ENCODE measurements at regions not wholly inside any gene's neighbourhood (a gene's known extent, or its start where the extent isn't known, plus 50 kb on each side); places are given as distances from the start of the nearest gene placed in this dataset.

GRCh38 chr2:155100261-155100660 lies 401.8 kb downstream of the KCNJ3 start:
- DNase-seq, result no peak

- no peak for DNase-seq
These were observed 401.3 kb downstream of the KCNJ3 start for GRCh38 chr2:155099784-155100183.

- DNase-seq, result no peak
These were observed 397.1 kb downstream of the KCNJ3 start for GRCh38 chr2:155095613-155096012.

GRCh38 chr2:155080373-155080772 lies 381.9 kb downstream of the KCNJ3 start:
- DNase-seq, result no peak

- DNase-seq, result no peak
These were observed 372.0 kb downstream of the KCNJ3 start for GRCh38 chr2:155070489-155070888.

- no peak for DNase-seq
These were observed 364.4 kb downstream of the KCNJ3 start for GRCh38 chr2:155062922-155063258.

- no peak for DNase-seq
These were observed 363.9 kb downstream of the KCNJ3 start for GRCh38 chr2:155062250-155062921.

GRCh38 chr2:155060896-155061295 lies 362.4 kb downstream of the KCNJ3 start:
- DNase-seq, result no peak

GRCh38 chr2:155054712-155055111 lies 356.2 kb downstream of the KCNJ3 start:
- no peak for DNase-seq

- DNase-seq, result no peak
These were observed 344.6 kb downstream of the KCNJ3 start for GRCh38 chr2:155043097-155043496.

GRCh38 chr2:155035308-155035707 lies 336.8 kb downstream of the KCNJ3 start:
- no peak for DNase-seq

- no peak for DNase-seq
These were observed 335.2 kb downstream of the KCNJ3 start for GRCh38 chr2:155033652-155034051.

- DNase-seq, result no peak
These were observed 331.8 kb downstream of the KCNJ3 start for GRCh38 chr2:155030296-155030695.

- DNase-seq, result no peak
These were observed 328.2 kb downstream of the KCNJ3 start for GRCh38 chr2:155026651-155027174.

GRCh38 chr2:155023674-155024073 lies 325.2 kb downstream of the KCNJ3 start:
- no peak for DNase-seq

GRCh38 chr2:155022531-155022930 lies 324.0 kb downstream of the KCNJ3 start:
- no peak for DNase-seq

- DNase-seq, result no peak
These were observed 323.1 kb downstream of the KCNJ3 start for GRCh38 chr2:155021618-155022017.

GRCh38 chr2:155020246-155020645 lies 321.8 kb downstream of the KCNJ3 start:
- no peak for DNase-seq

GRCh38 chr2:155010925-155011324 lies 312.4 kb downstream of the KCNJ3 start:
- no peak for DNase-seq

- DNase-seq, result no peak
These were observed 296.9 kb downstream of the KCNJ3 start for GRCh38 chr2:154995361-154995760.

- no peak for DNase-seq
These were observed 294.3 kb downstream of the KCNJ3 start for GRCh38 chr2:154992826-154993225.

GRCh38 chr2:154978710-154979109 lies 280.2 kb downstream of the KCNJ3 start:
- no peak for DNase-seq

- DNase-seq, result no peak
These were observed 279.7 kb downstream of the KCNJ3 start for GRCh38 chr2:154978244-154978643.

- no peak for DNase-seq
These were observed 275.5 kb downstream of the KCNJ3 start for GRCh38 chr2:154974041-154974440.

- DNase-seq, result no peak
These were observed 265.0 kb downstream of the KCNJ3 start for GRCh38 chr2:154963511-154963910.
